ENCODE measurements at regions not wholly inside any gene's neighbourhood (a gene's known extent, or its start where the extent isn't known, plus 50 kb on each side); places are given as distances from the start of the nearest gene placed in this dataset.

DNA sequence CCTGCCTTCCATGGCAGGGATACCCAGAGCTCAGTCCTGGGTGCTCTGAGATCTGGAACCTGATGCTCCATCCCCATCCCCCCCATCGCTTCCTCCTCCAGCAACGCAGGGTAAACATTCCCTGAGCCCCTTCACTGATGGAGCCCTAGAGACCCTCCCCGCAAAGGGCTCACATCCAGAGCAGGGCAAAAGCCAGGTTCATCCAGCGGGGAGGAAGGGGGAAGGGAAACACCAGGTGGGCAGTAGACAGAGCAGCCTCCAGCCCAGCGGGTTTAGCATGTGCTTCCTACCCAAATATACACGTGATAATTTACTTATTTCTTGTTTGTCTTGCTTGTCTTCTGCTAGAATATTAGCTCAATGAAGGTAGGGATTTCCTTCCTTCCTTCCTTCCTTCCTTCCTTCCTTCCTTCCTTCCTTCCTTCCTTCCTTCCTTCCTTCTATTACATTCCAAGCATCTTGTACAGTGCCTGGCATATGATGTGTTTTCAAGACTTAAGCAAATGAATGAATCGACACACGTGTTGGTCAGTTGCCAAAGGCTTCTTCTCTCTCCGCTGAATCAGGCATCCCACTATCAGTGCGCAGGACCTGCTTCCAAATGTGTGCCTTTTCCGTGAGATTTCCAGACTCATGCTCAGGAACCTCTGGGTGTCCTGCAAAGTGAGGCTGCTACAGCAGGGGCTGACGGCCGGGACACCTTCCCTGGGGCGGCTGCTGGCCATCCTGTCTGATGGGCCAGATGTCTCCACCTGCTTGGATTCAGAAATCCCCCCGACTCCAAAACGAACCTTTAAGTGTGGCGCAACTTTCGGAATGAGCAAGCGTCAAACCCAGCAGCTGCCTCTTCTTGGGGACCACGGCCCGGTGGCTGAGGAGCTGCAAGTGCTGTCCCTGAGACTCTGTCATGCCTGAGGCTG, 955.1 kb downstream of the BRD1 start:
- no peak for DNase-seq

DNA sequence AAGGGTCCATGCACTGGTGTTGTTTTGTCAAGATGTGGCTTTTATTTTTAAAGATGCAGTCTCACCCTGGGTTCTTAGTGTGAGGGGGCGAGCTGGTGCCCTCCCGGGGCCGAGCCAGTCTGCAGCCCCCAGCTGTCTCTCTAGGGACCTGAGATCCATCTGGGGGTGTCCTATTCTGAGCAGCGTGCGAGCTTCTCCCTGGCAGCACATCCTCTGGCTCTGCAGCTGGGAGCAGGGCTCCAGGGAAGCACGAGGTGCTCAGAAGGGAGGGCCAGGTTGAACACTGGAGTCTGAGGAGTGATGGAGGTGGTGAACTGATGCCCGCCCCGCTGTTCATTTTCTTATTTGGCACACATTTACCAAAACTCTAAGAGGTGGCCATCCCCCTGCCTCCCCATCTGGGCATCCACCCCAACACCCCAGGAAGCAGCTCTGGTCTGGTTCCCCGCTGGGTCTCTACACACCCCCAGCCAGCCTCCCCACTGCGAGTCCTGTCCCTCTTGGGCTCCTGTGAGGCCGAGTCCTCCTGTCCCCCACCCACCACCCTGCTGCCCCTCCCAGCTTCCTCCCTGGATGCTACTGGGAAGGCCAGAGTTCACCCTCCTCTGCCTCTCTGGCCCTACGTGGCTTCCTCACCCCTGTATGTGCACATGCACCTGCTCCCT, 956.4 kb downstream of the BRD1 start:
- no peak for DNase-seq

GRCh38 chr22:48870436-48870835, 957.2 kb downstream of the BRD1 start:
- no peak for DNase-seq

DNA sequence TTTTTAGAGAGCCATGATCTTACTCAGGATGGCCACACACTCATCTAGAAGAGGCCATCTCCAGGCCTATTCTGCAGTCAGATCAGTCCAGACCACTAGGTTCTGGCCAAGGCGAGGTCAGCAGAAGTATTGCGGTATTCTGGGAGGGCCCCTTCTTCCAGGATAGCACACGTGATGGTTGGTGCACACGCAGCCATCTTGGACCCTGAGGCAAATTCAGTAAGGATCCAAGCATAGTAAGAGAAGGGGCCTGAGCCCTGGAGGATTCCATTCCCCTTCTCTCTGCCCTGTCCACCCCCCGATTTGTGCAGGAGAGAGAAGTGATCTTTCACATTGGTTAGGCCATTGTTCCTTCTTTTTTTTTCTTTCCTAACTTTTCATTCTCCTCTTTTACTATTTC, 957.9 kb downstream of the BRD1 start:
- no peak for DNase-seq

DNA sequence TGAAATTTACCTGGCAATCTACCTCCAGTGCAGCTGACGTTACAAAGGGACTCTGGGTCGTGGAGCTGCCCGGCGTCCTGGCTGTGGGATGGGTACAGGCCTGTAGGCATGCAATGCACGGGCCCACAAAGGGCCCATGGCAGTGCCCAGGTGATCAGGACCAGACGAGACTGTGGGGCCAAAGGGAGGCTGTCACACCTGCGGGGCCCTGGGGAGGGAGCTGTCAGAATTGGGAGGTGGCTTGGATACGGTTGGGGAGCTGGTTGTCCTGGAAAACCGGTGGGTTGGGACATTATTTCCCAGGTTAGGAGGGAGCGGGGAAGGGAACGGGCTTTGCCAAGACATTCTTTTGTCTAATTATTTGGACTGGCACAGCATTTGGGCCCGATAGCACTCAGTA, 958.5 kb downstream of the BRD1 start:
- no peak for DNase-seq

- no peak for DNase-seq
These were observed 959.1 kb downstream of the BRD1 start for GRCh38 chr22:48868554-48868953.

DNA sequence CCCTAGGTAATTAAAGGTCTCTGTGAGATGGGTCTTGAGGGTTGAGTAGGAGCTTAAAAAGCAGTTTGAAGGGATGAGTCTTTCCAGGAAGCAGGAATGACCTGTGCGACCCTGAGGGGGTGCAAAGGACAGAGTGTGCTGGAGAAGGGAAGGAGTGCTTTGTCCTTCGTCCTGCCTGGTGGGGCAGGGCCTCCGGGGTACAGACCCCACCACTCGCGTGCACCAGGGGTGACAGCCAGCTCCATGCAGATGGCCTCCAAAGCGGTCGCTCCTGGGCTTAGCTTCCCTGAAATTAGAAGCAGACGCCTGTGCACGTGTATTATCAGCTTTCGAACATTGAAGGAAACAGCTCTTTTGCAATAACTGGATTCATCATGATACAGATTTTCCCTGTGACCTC, 959.8 kb downstream of the BRD1 start:
- no peak for DNase-seq

DNA sequence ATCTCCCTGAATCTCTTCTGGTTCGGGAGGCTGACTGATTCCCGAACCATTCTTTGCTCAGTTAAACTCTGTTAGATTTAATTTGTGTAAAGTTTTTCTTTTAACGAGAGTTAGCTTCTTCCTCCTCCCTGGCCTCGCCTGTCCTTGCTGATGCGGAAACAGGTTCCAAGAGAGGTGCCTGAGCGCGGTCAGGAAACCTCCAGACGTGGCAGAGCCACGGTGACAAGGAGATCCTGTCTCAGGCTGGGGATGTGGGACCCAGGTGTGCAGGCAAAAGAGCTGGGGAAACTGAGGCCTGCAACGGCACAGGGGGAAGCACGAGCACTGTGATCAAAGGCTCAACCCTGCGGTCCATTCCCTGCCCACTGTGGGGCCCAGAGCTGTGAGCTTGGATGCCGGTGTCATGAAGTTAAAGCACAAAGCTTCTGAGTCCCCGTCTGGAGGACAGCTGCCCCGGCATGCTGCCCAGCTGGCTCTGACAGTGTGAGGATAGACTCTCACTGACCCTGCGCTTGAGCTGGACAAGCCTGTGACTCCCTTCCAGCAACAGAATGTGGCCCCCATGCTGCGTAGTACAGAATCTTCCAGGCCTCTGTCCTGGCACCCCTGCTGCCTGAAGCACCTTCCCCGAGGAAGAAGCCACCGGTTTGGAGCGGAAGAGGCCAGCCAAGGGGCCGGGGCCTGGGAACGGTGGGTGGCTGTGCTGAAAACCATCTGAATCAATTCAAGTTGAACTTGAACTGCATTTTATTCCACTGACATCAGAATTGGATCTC, 960.6 kb downstream of the BRD1 start:
- no peak for DNase-seq

DNA sequence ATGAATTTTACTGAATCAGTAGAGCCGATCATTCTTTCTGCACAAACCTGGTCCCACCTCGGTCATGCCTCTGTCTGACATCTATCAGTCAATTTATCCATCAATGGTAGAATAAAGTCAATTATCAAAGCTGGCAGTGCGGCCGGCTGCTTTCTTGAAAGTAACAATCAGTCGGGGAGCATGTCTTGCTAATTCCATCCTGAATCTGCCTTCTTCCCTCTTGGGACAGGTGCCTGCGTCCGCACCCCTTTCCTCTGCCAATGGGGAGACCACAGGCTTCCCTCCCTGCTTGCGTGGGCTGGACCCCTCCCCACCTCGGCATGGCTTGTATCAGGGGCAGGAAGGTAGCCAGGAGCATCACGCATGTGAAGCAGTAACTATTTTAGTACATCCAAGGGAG, 962.9 kb downstream of the BRD1 start:
- DNase-seq, result no peak

- no peak for DNase-seq
These were observed 963.6 kb downstream of the BRD1 start for GRCh38 chr22:48863965-48864528.

DNA sequence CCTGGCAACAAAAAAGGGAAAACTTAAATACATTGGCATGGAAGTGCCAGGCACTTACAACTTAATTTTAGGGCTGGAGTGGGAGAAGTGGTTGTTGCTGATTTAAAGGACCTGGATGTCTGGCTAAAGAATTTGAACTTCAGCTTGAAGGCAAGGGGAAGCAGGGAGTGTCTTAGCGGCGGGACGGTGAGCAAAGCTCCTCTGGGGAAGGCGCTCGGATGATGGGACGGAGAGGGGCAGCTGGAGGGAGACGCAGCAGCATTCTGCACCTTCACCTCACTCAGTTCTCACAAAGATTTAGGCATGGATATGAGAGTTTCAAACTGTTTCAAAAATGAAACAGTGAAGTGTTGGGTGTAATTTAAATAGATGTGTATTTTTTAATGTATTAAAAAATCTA, 967.1 kb downstream of the BRD1 start:
- DNase-seq, result no peak

GRCh38 chr22:48858856-48859255, 968.8 kb downstream of the BRD1 start:
- DNase-seq, result no peak

DNA sequence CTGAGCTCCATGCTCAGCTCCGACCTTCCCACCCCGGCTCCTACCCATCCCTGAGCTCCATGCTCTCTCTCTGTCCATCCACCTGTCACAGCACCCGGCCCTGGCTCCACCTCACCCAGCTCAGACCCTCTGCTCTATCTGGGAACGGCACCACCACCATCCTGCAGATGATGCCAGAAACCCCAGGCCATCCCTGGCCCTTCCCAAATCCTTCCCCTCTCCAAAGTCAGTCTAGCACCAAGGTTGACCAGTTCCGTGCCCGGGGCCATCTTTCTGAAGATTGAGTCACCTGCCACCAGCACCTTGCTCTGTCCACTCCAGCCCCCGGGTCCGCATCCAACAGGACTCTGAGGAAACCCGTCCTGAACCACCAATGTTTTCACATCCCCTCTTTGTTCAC, 969.6 kb downstream of the BRD1 start:
- DNase-seq, result no peak

- DNase-seq, result no peak
These were observed 970.4 kb downstream of the BRD1 start for GRCh38 chr22:48857202-48857805.

- no peak for DNase-seq
These were observed 971.4 kb downstream of the BRD1 start for GRCh38 chr22:48856308-48856615.

- DNase-seq, result no peak
These were observed 971.9 kb downstream of the BRD1 start for GRCh38 chr22:48855593-48856307.

- no peak for DNase-seq
These were observed 972.7 kb downstream of the BRD1 start for GRCh38 chr22:48855013-48855412.

DNA sequence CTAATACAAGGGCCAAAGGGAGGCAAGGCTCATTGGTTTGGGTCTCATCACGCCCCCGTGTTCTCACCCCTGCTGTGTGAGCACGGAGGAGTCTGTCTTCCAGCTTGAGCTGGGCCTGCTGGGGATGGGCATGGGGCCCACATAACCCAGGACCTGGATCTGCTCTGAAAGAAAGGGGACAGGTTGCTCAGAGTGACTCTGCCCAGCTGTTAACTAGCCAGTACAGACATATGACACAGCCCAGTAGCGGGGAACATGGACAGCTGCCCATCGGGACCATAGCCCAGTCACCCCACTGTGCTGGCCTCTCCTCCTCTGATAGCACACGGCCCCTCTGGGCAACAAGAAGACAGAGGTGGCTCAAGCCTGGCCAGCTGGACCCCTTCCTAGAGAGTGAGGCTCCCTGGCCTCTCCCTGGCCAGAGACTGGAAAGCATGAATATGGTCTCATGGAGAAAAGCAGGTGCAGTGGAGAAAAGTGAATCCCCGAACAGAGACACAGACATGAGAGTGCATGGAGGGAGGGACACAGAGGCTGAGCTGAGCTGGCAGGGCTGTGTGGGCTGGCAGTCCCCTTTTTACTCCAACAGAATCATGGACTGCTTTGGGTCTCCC, 973.9 kb downstream of the BRD1 start:
- no peak for DNase-seq

GRCh38 chr22:48851933-48852549, 975.6 kb downstream of the BRD1 start:
- no peak for DNase-seq

DNA sequence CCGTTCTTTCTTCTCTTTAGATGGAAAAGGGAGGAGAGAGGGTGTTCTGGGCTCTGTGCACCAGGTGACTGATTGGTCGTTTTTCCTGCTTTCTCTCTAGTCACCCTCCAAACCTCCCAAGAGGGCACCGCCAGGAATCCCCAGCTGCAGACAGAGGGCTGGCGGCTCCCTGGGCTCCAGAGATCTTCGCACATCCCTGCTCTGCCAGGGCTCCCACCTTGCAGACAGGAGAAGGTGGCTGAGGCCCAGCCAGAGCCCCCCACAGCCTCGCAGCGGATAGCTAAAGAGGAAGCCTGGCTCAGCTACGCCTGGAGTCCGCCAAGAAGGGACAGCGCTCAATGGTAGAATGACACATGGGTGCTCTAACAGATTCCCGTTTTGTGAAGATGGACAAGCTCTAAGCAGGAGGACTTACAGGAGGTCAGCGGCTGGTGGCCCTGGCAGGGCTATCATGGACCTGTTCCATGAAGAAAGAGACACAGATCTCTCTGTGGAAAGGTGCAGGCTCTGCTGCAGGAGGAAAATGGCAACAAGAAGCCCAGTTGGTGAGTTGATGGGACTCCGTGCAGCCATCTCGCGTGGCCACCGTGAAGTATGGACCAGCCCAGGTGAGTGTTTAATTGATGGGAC, 976.9 kb downstream of the BRD1 start:
- DNase-seq, result no peak

Data from activated CD4-positive, alpha-beta T cell treated with anti-CD3 and anti-CD28 coated beads for 1 hour (primary cell).